Dendritic cell treated with granulocyte-macrophage colony-stimulating factor and Interleukin-4, amounts not matched to agents 40 ng/mL and 50 ng/mL, for 4 days (primary cell): ENCODE measurements at regions not wholly inside any gene's neighbourhood (a gene's known extent, or its start where the extent isn't known, plus 50 kb on each side); places are given as distances from the start of the nearest gene placed in this dataset.
"Not testable (repeated sequence)": the region's sequence is repeated elsewhere in the genome, so short reads cannot be mapped to it uniquely, and the experiment has no call there.

Experiments
- H3K27ac Mint-ChIP-seq: one replicate; pipeline ENCODE4 v1.8.0; 2022; ENCODE audit warnings: mild to moderate bottlenecking, mixed read lengths
- H3K27me3 Mint-ChIP-seq: one replicate; pipeline ENCODE4 v1.8.0; 2022; ENCODE audit warnings: mild to moderate bottlenecking, mixed read lengths
- H3K36me3 Mint-ChIP-seq: one replicate; pipeline ENCODE4 v1.8.0; 2022; ENCODE audit warnings: low read depth, mixed read lengths
- H3K4me1 Mint-ChIP-seq: one replicate; pipeline ENCODE4 v1.8.0; 2022; ENCODE audit warnings: low read depth, mixed read lengths
- H3K4me3 Mint-ChIP-seq: one replicate; pipeline ENCODE4 v1.8.0; 2022; ENCODE audit warnings: mild to moderate bottlenecking, moderate library complexity, mixed read lengths
- H3K9me3 Mint-ChIP-seq: one replicate; pipeline ENCODE4 v1.8.0; 2022; ENCODE audit warnings: mixed read lengths
- intact Hi-C: fragments of 100-400 bp; cut with micrococcal nuclease; formaldehyde crosslinking; loops from one replicate; pipeline ENCODE4 v1.15.0; 2022

- no peaks in the 10 kb centered on the region for H3K36me3 Mint-ChIP-seq
- intact Hi-C loops: no loop called here
- no peak overlapping the region for H3K27ac Mint-ChIP-seq
- H3K27me3 Mint-ChIP-seq: no peaks in the 10 kb centered on the region
- no peaks in the 10 kb centered on the region for H3K4me1 Mint-ChIP-seq
- peaks cover 16% of the 10 kb centered on the region for H3K9me3 Mint-ChIP-seq
- no peak overlapping the region for H3K4me3 Mint-ChIP-seq
These were observed 231.4 kb downstream of the CD109 start for GRCh38 chr6:73927421-73927820.

GRCh38 chr6:73925703-73926102, 229.7 kb downstream of the CD109 start:
- H3K36me3 Mint-ChIP-seq, H3K4me1 Mint-ChIP-seq, H3K4me3 Mint-ChIP-seq, H3K27me3 Mint-ChIP-seq, H3K27ac Mint-ChIP-seq, intact Hi-C loops: not testable (repeated sequence)
- peaks cover 11% of the 10 kb centered on the region for H3K9me3 Mint-ChIP-seq

GRCh38 chr6:73923905-73924485, 228.0 kb downstream of the CD109 start:
- H3K9me3 Mint-ChIP-seq: peaks cover 15% of the 10 kb centered on the region
- no peak overlapping the region for H3K27ac Mint-ChIP-seq
- intact Hi-C loops: no loop called here
- H3K27me3 Mint-ChIP-seq: no peaks in the 10 kb centered on the region
- H3K36me3 Mint-ChIP-seq: no peaks in the 10 kb centered on the region
- no peak overlapping the region for H3K4me3 Mint-ChIP-seq
- no peaks in the 10 kb centered on the region for H3K4me1 Mint-ChIP-seq

GRCh38 chr6:73903155-73903554, 207.2 kb downstream of the CD109 start:
- H3K9me3 Mint-ChIP-seq: peaks cover 45% of the 10 kb centered on the region
- H3K4me1 Mint-ChIP-seq: no peaks in the 10 kb centered on the region
- H3K36me3 Mint-ChIP-seq: no peaks in the 10 kb centered on the region
- H3K27ac Mint-ChIP-seq: no peak overlapping the region
- H3K27me3 Mint-ChIP-seq: no peaks in the 10 kb centered on the region
- no peak overlapping the region for H3K4me3 Mint-ChIP-seq
- intact Hi-C loops: no loop called here

- H3K4me3 Mint-ChIP-seq: no peak overlapping the region
These were observed 206.0 kb downstream of the CD109 start for GRCh38 chr6:73901986-73902385.

GRCh38 chr6:73901311-73901710, 205.3 kb downstream of the CD109 start:
- peaks cover 45% of the 10 kb centered on the region for H3K9me3 Mint-ChIP-seq
- no peak overlapping the region for H3K27ac Mint-ChIP-seq
- H3K4me1 Mint-ChIP-seq: no peaks in the 10 kb centered on the region
- H3K36me3 Mint-ChIP-seq: no peaks in the 10 kb centered on the region
- no peak overlapping the region for H3K4me3 Mint-ChIP-seq
- H3K27me3 Mint-ChIP-seq: no peaks in the 10 kb centered on the region
- intact Hi-C loops: no loop called here

More at GRCh38 chr6:73901986-73902385, 206.0 kb downstream of the CD109 start:
- H3K36me3 Mint-ChIP-seq: no peaks in the 10 kb centered on the region
- no peaks in the 10 kb centered on the region for H3K4me1 Mint-ChIP-seq
- no peaks in the 10 kb centered on the region for H3K27me3 Mint-ChIP-seq
- intact Hi-C loops: no loop called here
- no peak overlapping the region for H3K27ac Mint-ChIP-seq
- peaks cover 45% of the 10 kb centered on the region for H3K9me3 Mint-ChIP-seq

GRCh38 chr6:73898599-73898998, 202.6 kb downstream of the CD109 start:
- no peaks in the 10 kb centered on the region for H3K27me3 Mint-ChIP-seq
- no peak overlapping the region for H3K4me3 Mint-ChIP-seq
- H3K36me3 Mint-ChIP-seq: no peaks in the 10 kb centered on the region
- no peak overlapping the region for H3K27ac Mint-ChIP-seq
- H3K4me1 Mint-ChIP-seq: no peaks in the 10 kb centered on the region
- intact Hi-C loops: no loop called here
- peaks cover 27% of the 10 kb centered on the region for H3K9me3 Mint-ChIP-seq

- Mint-ChIP-seq H3K9me3 (no peaks in the 10 kb centered on the region), H3K4me1 (no peaks in the 10 kb centered on the region), H3K4me3 (no peak overlapping the region), H3K27me3 (no peaks in the 10 kb centered on the region), H3K27ac (no peak overlapping the region), H3K36me3 (no peaks in the 10 kb centered on the region)
- intact Hi-C loops: no loop called here
These were observed 197.7 kb downstream of the CD109 start for GRCh38 chr6:73893696-73894095.

GRCh38 chr6:73888050-73888449, 192.0 kb downstream of the CD109 start:
- Mint-ChIP-seq H3K9me3 (no peaks in the 10 kb centered on the region), H3K36me3 (no peaks in the 10 kb centered on the region), H3K4me3 (no peak overlapping the region), H3K4me1 (no peaks in the 10 kb centered on the region), H3K27ac (no peak overlapping the region), H3K27me3 (no peaks in the 10 kb centered on the region)
- intact Hi-C loops: no loop called here

GRCh38 chr6:73885393-73885792, 189.4 kb downstream of the CD109 start:
- no peaks in the 10 kb centered on the region for H3K4me1 Mint-ChIP-seq
- no peaks in the 10 kb centered on the region for H3K36me3 Mint-ChIP-seq
- H3K4me3 Mint-ChIP-seq: no peak overlapping the region
- intact Hi-C loops: no loop called here
- H3K9me3 Mint-ChIP-seq: no peaks in the 10 kb centered on the region
- H3K27ac Mint-ChIP-seq: no peak overlapping the region
- H3K27me3 Mint-ChIP-seq: no peaks in the 10 kb centered on the region

- Mint-ChIP-seq H3K36me3 (no peaks in the 10 kb centered on the region), H3K4me3 (no peak overlapping the region), H3K27ac (no peak overlapping the region), H3K4me1 (no peaks in the 10 kb centered on the region), H3K9me3 (no peaks in the 10 kb centered on the region), H3K27me3 (no peaks in the 10 kb centered on the region)
- intact Hi-C loops: no loop called here
These were observed 188.5 kb downstream of the CD109 start for GRCh38 chr6:73884540-73884939.

- H3K36me3 Mint-ChIP-seq: no peaks in the 10 kb centered on the region
- no peaks in the 10 kb centered on the region for H3K9me3 Mint-ChIP-seq
- no peak overlapping the region for H3K27ac Mint-ChIP-seq
- intact Hi-C loops: no loop called here
- no peak overlapping the region for H3K4me3 Mint-ChIP-seq
- H3K4me1 Mint-ChIP-seq: no peaks in the 10 kb centered on the region
- no peaks in the 10 kb centered on the region for H3K27me3 Mint-ChIP-seq
These were observed 183.7 kb downstream of the CD109 start for GRCh38 chr6:73879501-73880293.

GRCh38 chr6:73878403-73878802, 182.4 kb downstream of the CD109 start:
- Mint-ChIP-seq H3K27ac (no peak overlapping the region), H3K27me3 (no peaks in the 10 kb centered on the region), H3K9me3 (no peaks in the 10 kb centered on the region), H3K4me3 (no peak overlapping the region), H3K4me1 (no peaks in the 10 kb centered on the region), H3K36me3 (no peaks in the 10 kb centered on the region)
- intact Hi-C loops: no loop called here
